ENCODE measurements at regions not wholly inside any gene's neighbourhood (a gene's known extent, or its start where the extent isn't known, plus 50 kb on each side); places are given as distances from the start of the nearest gene placed in this dataset.

DNA sequence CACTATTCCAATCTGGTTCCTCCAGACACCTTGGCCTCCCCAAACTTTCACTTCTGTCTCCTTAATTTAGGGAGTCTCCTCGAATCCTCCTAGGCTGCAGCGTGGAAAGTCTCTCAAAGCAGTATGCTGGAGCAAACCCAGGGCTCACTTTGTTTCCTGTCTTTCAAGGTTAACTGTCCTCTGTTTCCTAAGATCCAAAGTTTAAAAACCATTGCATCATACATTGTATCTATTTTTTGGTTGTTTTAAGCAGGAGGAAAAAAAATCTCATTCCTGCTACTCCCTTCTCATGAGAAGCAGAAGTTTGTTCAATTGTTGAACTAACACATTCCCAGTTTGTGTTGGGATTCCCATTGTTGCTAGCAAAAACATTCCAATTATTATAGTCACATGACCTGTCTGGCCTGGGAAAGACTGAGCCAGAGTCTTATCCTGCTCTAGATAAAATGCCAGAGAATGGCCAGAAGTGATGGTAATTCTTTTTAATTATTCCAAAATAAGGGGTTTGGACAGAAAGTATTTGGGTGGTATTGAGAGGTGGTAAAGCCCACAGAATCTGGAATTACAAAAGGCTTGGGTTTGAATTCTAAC lies 67.3 kb downstream of the HSPB8 start:
- H3K9me3 ChIP-seq (ENCODE audit: insufficient read depth, low read length), result 0 out of 2 replicates have a peak, but pooled peaks cover 5% of the 10 kb centered on the region
- TF ChIP-seq ZNF274 (IDR thresholded peaks at IDR 0.05; ENCODE audit: low read depth, low read length), result no peak
- no peak for TF ChIP-seq YY1 (IDR thresholded peaks at IDR 0.05; ENCODE audit: insufficient read depth, insufficient read length)
- TF ChIP-seq SUZ12 (IDR thresholded peaks at IDR 0.05; ENCODE audit: extremely low read depth, insufficient read depth, insufficient read length), result no peak
- DNase-seq (ENCODE audit: low read depth, low spot score), result no peak
- no peak overlapping the region for H3K9ac ChIP-seq (ENCODE audit: insufficient read length, low read depth)
- H3K4me3 ChIP-seq (ENCODE audit: insufficient read length, low read depth), result no peak overlapping the region
- H3K4me1 ChIP-seq (ENCODE audit: insufficient read depth, insufficient read length), result no peaks in the 10 kb centered on the region
- no peaks in the 10 kb centered on the region for H3K27me3 ChIP-seq (ENCODE audit: insufficient read depth, insufficient read length)
- H3K36me3 ChIP-seq (ENCODE audit: insufficient read depth, insufficient read length, low read length), result no peaks in the 10 kb centered on the region

DNA sequence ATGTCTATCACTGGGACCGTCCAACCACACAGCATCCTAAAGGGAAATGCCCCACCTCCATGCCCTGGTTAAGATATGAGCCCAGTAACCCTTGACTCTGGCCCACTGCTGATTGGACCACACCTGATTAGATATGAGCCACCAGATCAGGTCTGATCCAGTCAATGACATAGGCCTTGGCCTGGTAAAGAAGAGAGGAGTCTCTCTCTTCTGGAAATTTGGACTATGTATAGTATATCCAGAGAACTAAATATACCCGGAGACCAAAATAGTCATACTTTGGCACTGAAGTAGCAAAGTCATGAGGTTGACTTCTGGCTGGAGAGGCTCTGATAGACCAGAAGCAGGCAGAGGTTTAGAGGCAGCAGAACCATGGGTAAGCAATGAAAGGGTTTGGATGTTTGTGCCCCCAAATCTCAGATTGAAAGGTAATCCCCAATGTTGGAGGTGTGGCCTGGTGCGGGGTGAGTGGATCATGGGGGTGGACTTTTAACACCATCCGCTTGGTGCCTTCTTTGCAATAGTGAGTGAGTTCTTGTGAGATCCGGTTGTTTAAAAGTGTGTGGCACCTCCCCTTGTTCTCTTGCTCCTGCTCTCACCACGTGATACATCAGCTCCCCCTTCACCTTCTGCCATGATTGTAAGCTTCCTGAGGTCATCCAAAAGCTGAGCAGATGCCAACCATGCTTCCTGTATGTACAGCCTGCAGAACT lies 68.4 kb downstream of the HSPB8 start:
- TF ChIP-seq SUZ12 (IDR thresholded peaks at IDR 0.05; ENCODE audit: extremely low read depth, insufficient read depth, insufficient read length), result no peak
- TF ChIP-seq ZNF274 (IDR thresholded peaks at IDR 0.05; ENCODE audit: low read depth, low read length), result no peak
- TF ChIP-seq YY1 (IDR thresholded peaks at IDR 0.05; ENCODE audit: insufficient read depth, insufficient read length), result no peak
- H3K36me3 ChIP-seq (ENCODE audit: insufficient read depth, insufficient read length, low read length), result no peaks in the 10 kb centered on the region
- no peaks in the 10 kb centered on the region for H3K27me3 ChIP-seq (ENCODE audit: insufficient read depth, insufficient read length)
- H3K4me3 ChIP-seq (ENCODE audit: insufficient read length, low read depth), result no peak overlapping the region
- no peak overlapping the region for H3K9ac ChIP-seq (ENCODE audit: insufficient read length, low read depth)
- no peak for DNase-seq (ENCODE audit: low read depth, low spot score)
- 0 out of 2 replicates have a peak, but pooled peaks cover 5% of the 10 kb centered on the region for H3K9me3 ChIP-seq (ENCODE audit: insufficient read depth, low read length)
- no peaks in the 10 kb centered on the region for H3K4me1 ChIP-seq (ENCODE audit: insufficient read depth, insufficient read length)

DNA sequence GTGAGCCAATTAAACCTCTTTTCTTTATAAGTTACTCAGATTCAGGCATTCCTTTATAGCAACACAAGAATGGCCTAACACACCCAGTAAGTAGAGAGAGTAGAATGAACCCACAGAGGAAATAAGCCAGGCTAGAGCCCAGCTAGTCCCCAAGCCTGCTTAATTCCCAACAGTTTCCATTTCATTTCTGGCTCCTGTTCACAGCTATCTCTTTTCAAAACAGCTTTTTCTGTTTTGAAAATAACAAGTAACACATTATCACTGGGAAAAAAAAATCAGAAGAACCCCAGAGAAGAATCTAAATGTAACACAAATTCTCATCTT lies 69.0 kb downstream of the HSPB8 start:
- Histone ChIP-seq H3K36me3 (ENCODE audit: insufficient read depth, insufficient read length, low read length) (no peaks in the 10 kb centered on the region), H3K4me3 (ENCODE audit: insufficient read length, low read depth) (no peak overlapping the region), H3K9me3 (ENCODE audit: insufficient read depth, low read length) (0 out of 2 replicates have a peak, but pooled peaks cover 5% of the 10 kb centered on the region), H3K9ac (ENCODE audit: insufficient read length, low read depth) (no peak overlapping the region), H3K4me1 (ENCODE audit: insufficient read depth, insufficient read length) (no peaks in the 10 kb centered on the region), H3K27me3 (ENCODE audit: insufficient read depth, insufficient read length) (no peaks in the 10 kb centered on the region)
- no peak for DNase-seq (ENCODE audit: low read depth, low spot score)
- no peak for TF ChIP-seq ZNF274 (IDR thresholded peaks at IDR 0.05; ENCODE audit: low read depth, low read length)
- TF ChIP-seq YY1 (IDR thresholded peaks at IDR 0.05; ENCODE audit: insufficient read depth, insufficient read length), result no peak
- TF ChIP-seq SUZ12 (IDR thresholded peaks at IDR 0.05; ENCODE audit: extremely low read depth, insufficient read depth, insufficient read length), result no peak

DNA sequence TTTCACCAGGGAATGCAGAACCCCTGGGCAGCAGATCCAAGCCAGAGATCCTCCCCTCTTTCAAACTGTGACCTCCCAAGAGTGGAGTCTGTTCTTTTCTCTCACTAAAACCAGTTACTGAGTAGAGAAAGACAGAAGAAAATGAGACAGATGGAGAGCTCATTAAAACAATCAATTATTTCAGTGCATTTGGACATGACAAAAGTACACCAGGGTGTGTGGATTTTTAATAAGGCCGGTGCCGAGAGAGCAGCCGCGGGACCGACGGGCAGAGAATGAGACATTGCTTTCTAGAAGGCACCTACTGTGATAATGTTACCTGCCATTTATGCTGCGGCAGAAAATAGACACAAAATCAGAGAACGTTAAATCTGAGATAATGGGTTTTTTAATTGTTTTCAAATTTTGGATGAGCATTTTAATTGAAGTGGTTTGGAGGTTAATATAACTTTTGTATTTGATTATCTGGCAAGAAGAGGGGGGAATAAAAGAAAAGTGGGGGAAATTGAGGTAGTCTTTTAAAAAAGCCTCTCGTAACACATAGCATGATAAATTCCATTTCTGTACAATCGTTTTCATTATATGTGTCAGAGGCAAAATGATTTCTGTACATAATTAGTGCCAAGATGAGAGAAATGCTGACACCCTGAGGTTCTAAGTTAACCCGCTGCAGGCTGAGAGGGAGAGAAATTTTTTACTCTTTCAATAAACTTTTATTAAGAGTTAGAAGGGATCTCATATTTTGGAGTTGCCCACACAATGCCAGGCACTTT lies 70.8 kb downstream of the HSPB8 start:
- no peaks in the 10 kb centered on the region for H3K4me1 ChIP-seq (ENCODE audit: insufficient read depth, insufficient read length)
- H3K9me3 ChIP-seq (ENCODE audit: insufficient read depth, low read length), result 0 out of 2 replicates have a peak, but pooled peaks cover 5% of the 10 kb centered on the region
- H3K4me3 ChIP-seq (ENCODE audit: insufficient read length, low read depth), result no peak overlapping the region
- TF ChIP-seq ZNF274 (IDR thresholded peaks at IDR 0.05; ENCODE audit: low read depth, low read length) (no peak), SUZ12 (IDR thresholded peaks at IDR 0.05; ENCODE audit: extremely low read depth, insufficient read depth, insufficient read length) (no peak), YY1 (IDR thresholded peaks at IDR 0.05; ENCODE audit: insufficient read depth, insufficient read length) (no peak)
- H3K27me3 ChIP-seq (ENCODE audit: insufficient read depth, insufficient read length), result no peaks in the 10 kb centered on the region
- DNase-seq (ENCODE audit: low read depth, low spot score), result no peak
- no peak overlapping the region for H3K9ac ChIP-seq (ENCODE audit: insufficient read length, low read depth)
- H3K36me3 ChIP-seq (ENCODE audit: insufficient read depth, insufficient read length, low read length), result no peaks in the 10 kb centered on the region

DNA sequence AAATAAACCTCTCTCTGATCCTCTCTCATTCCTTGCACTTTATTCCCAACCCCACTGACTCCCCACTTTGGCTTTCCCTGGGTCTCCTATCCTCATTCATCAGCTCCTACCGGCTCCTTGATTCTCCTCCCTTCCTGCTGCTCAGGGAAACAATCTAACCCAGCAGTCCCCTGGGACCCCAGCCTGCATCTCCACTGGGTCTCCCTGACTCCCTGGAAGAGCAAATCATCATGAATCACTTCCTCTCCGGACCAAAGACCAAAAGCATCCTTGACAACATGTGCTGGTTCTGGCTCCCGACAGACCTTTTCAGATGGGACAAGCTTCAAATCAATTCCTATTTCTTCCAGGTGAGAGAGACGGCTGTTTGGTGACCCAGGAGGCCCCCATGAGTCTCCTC lies 76.6 kb downstream of the HSPB8 start:
- Histone ChIP-seq H3K4me1 (ENCODE audit: insufficient read depth, insufficient read length) (no peaks in the 10 kb centered on the region), H3K36me3 (ENCODE audit: insufficient read depth, insufficient read length, low read length) (no peaks in the 10 kb centered on the region), H3K9me3 (ENCODE audit: insufficient read depth, low read length) (no peaks in the 10 kb centered on the region), H3K27me3 (ENCODE audit: insufficient read depth, insufficient read length) (no peaks in the 10 kb centered on the region), H3K9ac (ENCODE audit: insufficient read length, low read depth) (no peak overlapping the region), H3K4me3 (ENCODE audit: insufficient read length, low read depth) (no peak overlapping the region)
- DNase-seq (ENCODE audit: low read depth, low spot score), result no peak
- TF ChIP-seq ZNF274 (IDR thresholded peaks at IDR 0.05; ENCODE audit: low read depth, low read length) (no peak), YY1 (IDR thresholded peaks at IDR 0.05; ENCODE audit: insufficient read depth, insufficient read length) (no peak), SUZ12 (IDR thresholded peaks at IDR 0.05; ENCODE audit: extremely low read depth, insufficient read depth, insufficient read length) (no peak)

DNA sequence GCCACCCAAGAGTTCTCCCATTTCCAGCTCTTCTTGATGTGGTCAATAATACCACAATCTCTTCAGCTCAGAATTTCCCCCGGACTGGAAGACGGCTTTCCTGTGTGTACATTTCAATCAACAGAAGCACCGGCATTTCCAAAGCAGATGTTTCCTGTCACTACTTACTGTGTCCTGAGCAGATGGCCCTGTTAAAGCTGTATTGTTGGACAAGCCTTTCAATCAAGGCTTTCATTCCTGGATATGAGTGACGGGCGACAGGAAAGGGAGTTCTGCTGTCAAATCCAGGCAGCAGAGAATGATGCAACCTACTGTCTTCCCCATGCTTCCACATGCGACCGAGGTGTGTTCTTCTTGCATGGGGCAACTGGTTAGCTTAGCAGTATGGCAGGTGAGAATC lies 76.4 kb upstream of the CCDC60 start:
- H3K9me3 ChIP-seq (ENCODE audit: insufficient read depth, low read length), result 0 out of 2 replicates have a peak, but pooled peaks cover 4% of the 10 kb centered on the region
- no peak overlapping the region for H3K4me3 ChIP-seq (ENCODE audit: insufficient read length, low read depth)
- no peaks in the 10 kb centered on the region for H3K36me3 ChIP-seq (ENCODE audit: insufficient read depth, insufficient read length, low read length)
- DNase-seq (ENCODE audit: low read depth, low spot score), result no peak
- no peaks in the 10 kb centered on the region for H3K27me3 ChIP-seq (ENCODE audit: insufficient read depth, insufficient read length)
- H3K9ac ChIP-seq (ENCODE audit: insufficient read length, low read depth), result no peak overlapping the region
- no peak for TF ChIP-seq SUZ12 (IDR thresholded peaks at IDR 0.05; ENCODE audit: extremely low read depth, insufficient read depth, insufficient read length)
- no peak for TF ChIP-seq YY1 (IDR thresholded peaks at IDR 0.05; ENCODE audit: insufficient read depth, insufficient read length)
- no peak for TF ChIP-seq ZNF274 (IDR thresholded peaks at IDR 0.05; ENCODE audit: low read depth, low read length)
- H3K4me1 ChIP-seq (ENCODE audit: insufficient read depth, insufficient read length), result no peaks in the 10 kb centered on the region

DNA sequence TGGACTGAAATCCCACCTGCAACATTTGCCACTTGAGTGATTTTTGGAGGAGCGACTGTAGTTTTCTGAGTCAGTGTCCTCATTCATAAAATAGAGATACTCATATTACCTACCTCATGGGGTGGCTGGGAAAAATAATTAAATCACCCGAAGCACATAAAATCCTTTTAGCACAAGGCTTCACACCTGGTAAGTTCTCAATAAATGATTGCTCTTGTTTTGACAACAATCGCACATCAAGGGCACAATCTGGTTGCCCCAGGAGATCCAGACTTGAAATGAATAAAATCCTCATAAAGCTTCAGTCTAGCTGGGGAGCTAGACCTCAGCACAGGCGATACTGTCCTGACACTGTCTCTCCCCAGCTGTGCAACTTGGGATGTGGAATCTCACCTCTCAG lies 76.0 kb upstream of the CCDC60 start:
- DNase-seq (ENCODE audit: low read depth, low spot score), result no peak
- Histone ChIP-seq H3K4me1 (ENCODE audit: insufficient read depth, insufficient read length) (no peaks in the 10 kb centered on the region), H3K9ac (ENCODE audit: insufficient read length, low read depth) (no peak overlapping the region), H3K36me3 (ENCODE audit: insufficient read depth, insufficient read length, low read length) (no peaks in the 10 kb centered on the region), H3K4me3 (ENCODE audit: insufficient read length, low read depth) (no peak overlapping the region), H3K9me3 (ENCODE audit: insufficient read depth, low read length) (0 out of 2 replicates have a peak, but pooled peaks cover 4% of the 10 kb centered on the region), H3K27me3 (ENCODE audit: insufficient read depth, insufficient read length) (no peaks in the 10 kb centered on the region)
- no peak for TF ChIP-seq YY1 (IDR thresholded peaks at IDR 0.05; ENCODE audit: insufficient read depth, insufficient read length)
- TF ChIP-seq ZNF274 (IDR thresholded peaks at IDR 0.05; ENCODE audit: low read depth, low read length), result no peak
- TF ChIP-seq SUZ12 (IDR thresholded peaks at IDR 0.05; ENCODE audit: extremely low read depth, insufficient read depth, insufficient read length), result no peak
